ENCODE measurements at regions not wholly inside any gene's neighbourhood (a gene's known extent, or its start where the extent isn't known, plus 50 kb on each side); places are given as distances from the start of the nearest gene placed in this dataset.

DNA sequence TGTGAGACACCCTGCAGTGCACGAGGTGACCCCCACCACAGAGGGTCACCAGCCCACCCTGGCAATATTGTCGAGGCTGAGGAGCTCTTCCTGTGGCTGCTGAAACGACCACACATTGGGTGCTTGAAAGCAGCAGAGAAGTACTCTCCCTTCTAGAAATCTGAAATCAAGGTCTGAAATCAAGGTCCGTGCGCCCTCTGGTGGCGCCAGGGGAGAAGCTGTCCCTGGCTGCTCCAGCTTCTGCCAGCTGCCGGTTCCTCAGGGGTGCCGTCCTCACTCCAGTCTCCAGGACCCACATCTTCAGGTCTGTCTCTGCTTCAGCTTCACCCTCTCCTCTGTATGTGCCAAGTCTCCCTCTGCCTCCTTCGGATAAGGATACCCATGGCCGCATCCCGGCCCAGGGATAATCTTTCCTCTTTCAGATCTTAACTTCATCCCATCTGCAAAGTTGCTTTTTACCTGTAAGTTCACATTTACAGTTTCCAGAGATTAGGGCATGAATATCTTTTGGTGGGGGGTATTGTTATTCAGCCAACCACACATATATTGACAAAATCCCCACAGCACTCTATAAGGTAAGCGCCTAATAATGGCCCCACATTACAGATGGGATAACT, 108.3 kb upstream of the PHACTR3 start:
- DNase-seq (ENCODE audit: low read depth), result peak; percentile 35

DNA sequence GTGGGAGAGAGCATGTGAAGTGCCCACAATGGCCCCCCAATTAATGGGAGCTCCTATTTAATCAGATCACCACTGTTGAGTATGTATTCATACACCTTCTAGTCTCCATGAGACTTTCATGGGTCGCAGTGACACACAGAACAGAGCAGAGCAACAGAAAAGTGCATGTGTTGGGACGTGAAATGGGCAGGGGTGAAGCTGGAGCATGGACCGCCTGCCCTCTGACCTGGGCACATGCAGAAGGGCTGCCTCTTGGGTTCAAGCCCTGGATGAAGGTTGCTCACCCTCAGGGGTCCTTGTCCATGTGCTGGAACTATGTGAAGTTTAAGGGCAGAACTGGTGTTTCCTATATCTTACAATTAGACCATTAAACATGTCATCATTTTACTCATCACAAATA, 106.0 kb upstream of the PHACTR3 start:
- no peak for DNase-seq (ENCODE audit: low read depth)

DNA sequence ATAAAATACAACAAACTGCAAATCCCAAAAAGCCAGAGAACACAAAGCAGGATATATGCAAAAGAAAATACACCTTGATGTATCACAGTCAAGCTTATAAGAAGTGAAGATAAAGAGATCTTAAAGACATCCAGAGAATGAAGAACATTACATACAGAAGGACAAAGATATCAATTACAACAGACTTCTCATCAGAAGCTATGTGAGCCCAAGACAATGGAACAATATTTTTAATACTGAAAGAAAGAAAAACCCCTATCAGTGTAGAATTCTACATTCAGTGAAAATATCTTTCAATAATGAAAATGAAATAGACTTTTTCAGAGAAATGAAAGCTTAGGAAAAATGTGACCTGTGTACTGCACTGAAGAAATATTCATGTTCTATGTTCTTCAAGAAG, 104.5 kb upstream of the PHACTR3 start:
- DNase-seq (ENCODE audit: low read depth), result no peak

DNA sequence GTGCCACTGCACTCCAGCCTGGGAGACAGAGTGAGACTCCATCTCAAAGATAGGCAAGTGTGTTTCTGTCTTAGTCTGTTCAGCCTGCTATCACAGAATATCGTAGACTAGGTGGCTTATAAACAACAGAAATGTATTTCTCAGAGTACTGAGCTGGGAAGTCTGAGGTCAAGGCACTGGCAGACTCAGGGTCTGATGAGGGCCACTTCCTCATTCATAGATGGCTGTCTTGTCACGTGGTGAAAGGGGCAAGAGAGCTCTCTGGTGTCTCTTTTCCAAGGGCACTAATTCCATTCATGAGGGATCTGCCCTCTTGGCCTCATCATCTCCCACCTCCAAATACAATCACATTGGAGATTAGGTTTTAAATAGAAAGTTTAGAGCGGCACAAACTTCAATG, 95.6 kb upstream of the PHACTR3 start:
- DNase-seq (ENCODE audit: low read depth), result no peak

DNA sequence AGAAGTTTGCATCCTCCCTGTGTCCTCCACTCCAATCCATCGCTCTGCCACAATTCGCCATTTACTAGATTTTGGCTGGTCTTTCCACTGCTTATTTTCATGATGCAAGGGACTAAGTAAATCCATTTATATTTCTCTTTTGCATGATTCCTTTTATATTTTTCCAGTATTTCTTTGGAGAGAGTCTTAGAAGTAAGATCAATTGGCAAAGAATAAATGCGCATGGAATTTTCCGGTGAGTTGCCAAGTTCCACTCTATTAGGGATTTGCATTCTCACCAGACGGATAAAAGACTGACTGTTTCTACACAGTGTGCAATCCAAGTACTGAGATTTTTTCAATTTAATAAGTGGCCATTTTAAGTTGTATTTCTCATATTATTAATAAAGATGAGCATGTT, 91.7 kb upstream of the PHACTR3 start:
- DNase-seq (ENCODE audit: low read depth), result no peak

DNA sequence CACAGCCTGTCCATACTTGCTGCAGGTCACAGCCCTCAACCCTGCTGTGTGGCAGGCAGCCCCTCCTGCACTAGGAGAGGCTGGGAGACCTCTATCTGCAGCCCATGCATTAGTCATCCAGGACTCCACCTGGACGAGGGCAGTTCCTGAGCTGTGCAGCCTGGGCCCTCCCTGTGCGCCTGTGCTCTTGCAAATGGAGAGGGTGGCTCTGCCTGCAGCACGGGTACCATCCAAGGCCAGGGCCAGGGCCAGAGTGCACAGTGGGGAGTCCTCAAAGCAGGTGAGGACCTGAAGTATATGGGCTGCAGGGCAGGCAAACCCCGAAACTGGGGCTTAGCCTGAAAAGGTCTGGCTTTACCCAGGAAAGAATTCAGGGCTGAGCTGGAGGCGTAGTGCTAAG, 89.8 kb upstream of the PHACTR3 start:
- no peak for DNase-seq (ENCODE audit: low read depth)

DNA sequence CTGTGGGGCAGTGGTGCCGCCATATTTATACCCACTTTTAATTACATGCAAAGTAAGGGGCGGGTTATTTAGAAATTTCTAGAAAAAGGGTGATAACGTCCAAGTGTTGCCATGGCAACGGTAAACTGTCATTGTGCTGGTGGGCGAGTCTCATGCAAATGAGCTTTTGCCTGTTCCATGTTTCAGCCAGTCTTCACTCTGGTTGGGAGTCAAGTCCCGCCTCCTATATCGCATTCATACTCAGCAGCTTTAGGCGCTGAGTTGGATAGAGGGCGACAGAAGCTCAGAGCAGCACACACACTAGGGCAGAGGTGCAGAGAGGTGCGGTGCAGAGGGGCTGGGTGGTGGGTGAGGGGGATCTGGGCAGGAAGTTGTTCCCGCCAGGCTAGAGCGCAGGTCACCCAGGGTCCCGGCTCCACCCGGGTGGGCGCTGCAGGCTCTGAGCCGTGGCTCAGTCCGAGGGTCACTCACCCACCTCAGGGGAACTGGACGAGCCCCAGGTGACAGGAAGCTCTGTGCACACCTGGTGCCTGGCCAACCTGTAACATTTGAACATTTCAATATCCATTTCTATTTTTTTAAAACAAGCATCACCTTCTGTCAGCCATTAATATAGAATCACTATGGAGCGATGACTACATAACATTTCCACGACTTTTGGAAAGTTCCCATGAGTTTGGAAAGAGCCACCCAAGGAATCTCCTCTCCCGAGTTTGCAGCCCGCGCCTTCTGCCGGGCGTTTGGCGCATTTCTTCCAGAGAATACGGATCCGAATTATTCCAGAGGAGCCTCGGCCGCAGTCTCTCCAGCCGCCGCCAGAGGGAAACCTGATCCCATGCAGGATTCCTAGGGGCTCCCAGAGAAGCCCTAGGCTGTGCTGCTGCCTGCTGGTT, 89.1 kb upstream of the PHACTR3 start:
- peak; percentile 23 for DNase-seq (ENCODE audit: low read depth)

DNA sequence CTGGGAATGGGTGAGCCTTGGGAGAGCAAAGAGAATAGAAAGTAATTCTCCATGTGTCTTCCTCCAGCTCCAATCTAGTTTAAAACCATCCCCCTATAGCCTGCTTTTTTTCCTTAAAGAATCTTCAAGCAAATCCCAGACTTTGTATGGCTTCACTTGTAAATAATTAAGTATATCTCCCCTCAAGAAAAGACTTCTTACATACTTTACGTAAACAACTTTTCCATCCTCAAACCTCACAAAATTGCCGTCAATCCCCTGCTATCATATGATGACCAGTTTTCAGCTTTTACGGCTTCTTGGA, 88.5 kb upstream of the PHACTR3 start:
- DNase-seq (ENCODE audit: low read depth), result no peak

DNA sequence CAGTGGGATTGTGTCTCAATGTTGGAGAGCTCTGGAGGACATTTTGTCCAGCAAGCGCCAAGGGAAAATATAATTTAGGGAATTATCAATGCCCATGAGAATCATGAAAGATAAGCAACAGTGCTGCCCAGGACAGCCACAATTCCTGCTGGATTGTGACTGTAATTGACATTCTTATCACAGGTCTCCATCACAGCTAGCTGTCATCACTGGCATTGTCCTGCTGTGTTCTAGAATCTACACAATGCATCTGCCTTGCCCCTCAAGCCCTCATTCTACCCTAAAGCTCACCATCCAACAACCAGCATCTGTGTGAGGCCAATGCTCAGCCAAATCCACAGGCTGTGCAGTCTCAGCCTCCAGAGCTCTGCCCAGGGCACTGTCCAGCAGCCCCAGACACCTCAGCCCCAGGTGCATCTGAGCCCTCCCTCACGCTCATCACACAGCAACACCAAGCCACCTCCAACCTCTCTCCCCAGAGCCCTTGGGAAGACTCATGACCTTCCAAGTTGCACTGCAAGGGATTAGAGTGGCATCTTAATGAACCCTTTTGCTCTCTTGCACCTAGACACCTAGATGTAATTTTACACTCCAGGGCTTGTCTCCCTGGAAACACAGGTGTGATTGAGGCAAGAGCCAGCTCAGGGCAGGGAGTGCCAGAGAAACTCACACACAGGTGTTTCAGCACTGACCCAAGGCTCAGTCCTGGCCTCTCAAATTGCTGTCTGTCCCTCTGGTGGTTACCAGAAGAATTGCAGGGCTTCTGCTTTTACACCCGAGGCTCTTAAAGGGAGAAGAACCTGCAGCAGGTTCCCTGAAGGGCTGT, 85.2 kb upstream of the PHACTR3 start:
- DNase-seq (ENCODE audit: low read depth), result peak; percentile 11

DNA sequence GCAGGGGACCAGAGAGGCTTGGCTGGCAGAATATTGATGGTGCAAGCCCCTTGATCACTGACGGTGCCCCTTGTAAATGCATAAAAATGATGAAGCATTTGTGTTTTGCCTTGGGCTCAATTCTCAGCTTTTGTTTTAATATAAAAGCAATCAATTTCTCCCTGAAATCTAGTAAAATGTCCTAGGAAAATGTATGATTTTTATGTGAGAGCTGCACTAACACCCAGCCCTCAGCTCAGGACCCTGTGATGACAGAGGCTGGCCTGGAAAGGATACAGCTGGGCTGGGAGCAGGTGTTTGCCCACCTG, 84.7 kb upstream of the PHACTR3 start:
- no peak for DNase-seq (ENCODE audit: low read depth)

DNA sequence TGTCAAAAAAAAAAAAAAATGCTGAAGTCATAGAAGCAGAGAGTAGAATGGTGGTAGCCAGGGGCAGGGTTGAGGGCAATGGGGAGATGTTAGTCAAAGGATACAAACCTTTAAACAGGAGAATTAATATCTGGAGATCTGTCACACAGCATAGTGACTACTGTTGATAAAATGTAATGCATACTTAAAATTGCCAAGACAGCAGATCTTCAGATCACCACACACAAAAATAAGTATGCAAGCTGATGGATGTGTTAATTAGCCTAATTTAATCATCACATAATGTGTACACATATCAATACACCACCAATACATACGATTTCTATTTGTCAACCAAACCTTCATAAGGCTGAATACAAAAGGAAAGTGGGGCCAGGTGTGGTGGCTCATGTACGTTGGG, 83.5 kb upstream of the PHACTR3 start:
- no peak for DNase-seq (ENCODE audit: low read depth)

DNA sequence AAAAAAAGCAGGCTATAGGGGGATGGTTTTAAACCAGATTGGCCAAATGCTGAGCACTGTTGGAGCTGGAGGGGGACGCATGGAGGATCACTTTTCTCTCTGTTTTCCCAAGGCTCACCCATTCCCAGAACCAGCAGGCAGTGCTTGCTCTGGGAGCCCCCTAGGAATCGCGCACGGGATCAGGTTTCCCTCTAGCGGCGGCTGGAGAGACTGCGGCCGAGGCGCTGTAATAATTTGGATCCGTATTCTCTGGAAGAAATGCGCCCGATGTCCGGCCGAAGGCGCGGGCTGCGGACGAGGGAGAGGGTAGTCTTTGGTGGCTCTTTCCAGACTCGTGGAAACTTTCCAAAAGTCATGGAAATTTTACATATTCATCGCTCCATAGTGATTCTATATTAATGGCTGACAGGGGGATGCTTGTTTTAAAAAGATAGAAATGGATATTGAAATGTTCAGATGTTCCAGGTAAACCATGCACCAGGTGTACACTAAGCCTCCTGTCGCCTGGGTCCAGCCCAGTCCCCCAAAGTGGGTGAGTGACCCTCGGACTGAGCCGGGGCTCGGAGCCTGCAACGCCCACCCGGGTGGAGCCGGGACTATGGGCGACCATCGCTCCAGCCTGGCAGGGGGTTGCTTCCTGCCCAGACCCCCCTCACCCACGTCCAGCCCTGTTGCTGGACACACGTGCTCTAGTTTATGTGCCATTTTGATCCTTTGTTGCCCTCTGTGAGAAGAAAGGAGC, 78.7 kb upstream of the PHACTR3 start:
- DNase-seq (ENCODE audit: low read depth), result peak; percentile 5

DNA sequence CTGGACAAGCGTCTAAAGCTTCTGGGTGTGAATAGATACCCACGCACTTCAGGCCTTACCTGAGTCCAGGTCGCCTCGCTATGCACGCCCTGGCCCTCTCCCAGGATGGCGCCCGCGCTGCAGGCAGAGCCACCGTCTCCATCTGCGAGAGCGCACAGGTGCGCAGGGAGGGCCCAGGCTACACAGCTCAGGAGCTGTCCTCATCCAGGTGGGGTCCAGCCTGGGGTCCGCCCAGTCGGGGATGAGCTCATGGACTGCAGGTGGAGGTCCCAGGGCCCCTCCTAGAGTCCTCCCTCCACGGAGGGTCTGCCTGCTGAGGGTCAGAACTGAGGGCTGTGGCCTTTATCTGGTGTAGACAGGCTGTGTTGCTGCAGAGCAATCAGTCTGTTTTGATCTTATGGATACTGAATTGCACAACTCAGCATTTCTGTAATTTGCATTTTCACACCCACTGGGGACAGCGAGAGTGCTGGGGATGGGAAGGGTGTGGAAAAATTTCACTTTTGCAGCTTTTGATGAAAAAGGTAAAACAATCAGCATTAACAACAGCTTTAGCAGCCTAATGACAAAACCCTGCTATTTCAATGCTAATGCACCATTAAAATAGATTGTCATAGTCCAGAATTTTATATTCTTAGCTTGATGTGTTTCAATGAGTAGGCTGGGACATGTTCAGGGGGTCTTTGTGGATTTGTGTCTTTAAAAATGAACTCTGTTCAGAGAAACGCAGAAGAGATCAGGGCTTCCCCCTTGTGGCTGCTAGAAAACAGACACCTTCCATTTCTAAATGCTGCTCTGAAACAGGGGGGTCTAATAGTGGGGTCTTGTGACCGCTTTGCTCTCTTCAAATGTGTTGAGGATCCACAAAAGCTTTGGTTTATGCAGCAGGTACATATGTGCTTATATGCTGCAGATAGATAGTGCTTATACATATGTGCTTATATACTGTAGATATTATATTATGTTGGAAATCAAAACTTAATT, 77.8 kb upstream of the PHACTR3 start:
- no peak for DNase-seq (ENCODE audit: low read depth)

DNA sequence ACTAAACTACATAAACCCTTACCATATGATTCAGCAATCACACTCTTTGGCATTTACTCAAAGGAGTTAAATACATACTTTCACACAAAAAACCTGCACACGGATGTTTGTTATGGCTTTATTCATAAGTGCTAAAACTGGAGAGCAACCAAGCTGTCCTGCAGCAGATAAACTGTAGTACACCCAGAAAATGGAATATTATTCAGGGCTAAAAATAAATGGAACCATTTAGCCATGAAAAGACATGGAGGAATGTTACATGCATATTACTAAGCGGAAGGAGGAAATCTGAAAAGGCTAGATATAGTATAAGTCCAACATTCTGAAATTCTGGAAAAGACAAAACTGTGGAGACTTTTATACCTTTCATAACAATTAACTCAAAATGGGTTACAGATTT, 73.6 kb upstream of the PHACTR3 start:
- DNase-seq (ENCODE audit: low read depth), result no peak

DNA sequence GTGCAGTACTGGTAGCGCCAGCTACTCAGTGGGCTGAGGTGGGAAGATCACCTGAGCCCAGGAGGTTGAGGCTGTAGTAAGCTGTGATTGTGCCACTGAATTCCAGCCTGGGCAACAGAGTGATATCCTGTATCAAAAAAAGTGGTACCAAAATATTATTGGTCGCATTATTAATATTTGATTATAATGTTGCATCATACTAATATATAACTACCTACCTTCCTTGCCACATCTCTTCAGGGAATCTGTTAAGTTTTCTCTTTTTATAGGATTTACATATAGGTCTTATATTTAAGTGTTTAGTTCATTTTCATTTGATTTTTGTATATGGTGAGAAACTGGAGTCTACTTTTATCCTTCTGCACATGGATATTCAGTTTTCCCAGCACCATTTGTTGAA, 66.3 kb upstream of the PHACTR3 start:
- no peak for DNase-seq (ENCODE audit: low read depth)

DNA sequence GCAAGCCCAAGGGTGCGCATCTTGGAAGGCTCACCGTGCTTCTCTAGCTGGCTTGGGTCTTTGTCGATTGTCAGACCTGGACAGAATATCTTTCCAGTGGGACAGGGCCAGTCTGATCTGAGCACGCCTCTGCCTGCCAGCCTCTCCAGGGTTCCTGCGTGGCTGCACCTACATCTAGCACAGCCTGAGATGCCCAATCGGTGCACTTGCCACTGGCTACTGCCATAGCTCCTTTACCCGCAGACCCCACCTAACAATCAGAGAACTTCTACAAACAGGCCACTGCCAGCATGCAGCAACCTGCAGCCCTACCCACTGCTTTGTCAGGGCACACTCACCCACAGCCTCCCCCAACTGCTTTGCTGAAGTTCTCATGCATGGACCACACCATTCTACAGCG, 56.7 kb upstream of the PHACTR3 start:
- no peak for DNase-seq (ENCODE audit: low read depth)

Data from stromal cell of bone marrow (primary cell).